ENCODE measurements at regions not wholly inside any gene's neighbourhood (a gene's known extent, or its start where the extent isn't known, plus 50 kb on each side); places are given as distances from the start of the nearest gene placed in this dataset.

DNA sequence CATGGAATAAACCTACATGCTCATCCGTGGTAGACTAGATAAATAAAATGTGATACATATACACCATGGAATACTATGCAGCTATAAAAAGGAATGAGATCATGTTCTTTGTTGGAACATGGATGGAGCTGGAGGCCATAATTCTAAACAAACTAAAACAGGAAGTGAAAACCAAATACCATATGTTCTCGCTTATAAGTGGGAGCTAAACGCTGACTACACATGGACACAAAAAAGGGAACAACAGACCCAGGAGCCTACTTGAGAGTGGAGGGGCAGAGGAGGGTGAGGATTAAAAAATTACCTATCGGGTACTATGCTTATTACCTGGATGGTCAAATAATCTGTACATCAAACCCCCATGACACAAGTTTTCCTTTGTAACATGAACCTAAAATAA, 68.7 kb upstream of the SEC61G start:
- H3K9me3 ChIP-seq: no peaks in the 10 kb centered on the region
- ATAC-seq (no peak), DNase-seq (no peak)
- no peaks in the 10 kb centered on the region for H3K36me3 ChIP-seq
- no peak overlapping the region for H3K4me3 ChIP-seq
- in situ Hi-C loops (cut with MboI; ENCODE audit: low sequenced_read_pairs in 4 of 4) (no loop called here), intact Hi-C loops (cut with DNase I; ENCODE audit: low total_unique reads) (no loop called here)
- no peaks in the 10 kb centered on the region for H3K4me1 ChIP-seq
- TF ChIP-seq POLR2A (IDR thresholded peaks at IDR 0.05) (no peak), CTCF (IDR thresholded peaks at IDR 0.05 in 4 of 5, conservative IDR thresholded peaks at IDR 0.05 in 1 of 5) (no peak)
- no peak overlapping the region for H3K27ac ChIP-seq
- H3K27me3 ChIP-seq: no peaks in the 10 kb centered on the region

GRCh38 chr7:54831046-54831643, 72.1 kb upstream of the SEC61G start:
- Histone ChIP-seq H3K27me3 (no peaks in the 10 kb centered on the region), H3K4me1 (no peaks in the 10 kb centered on the region), H3K36me3 (no peaks in the 10 kb centered on the region), H3K9me3 (no peaks in the 10 kb centered on the region), H3K4me3 (no peak overlapping the region), H3K27ac (no peak overlapping the region)
- ATAC-seq (no peak), DNase-seq (no peak)
- TF ChIP-seq POLR2A (IDR thresholded peaks at IDR 0.05) (no peak), CTCF (IDR thresholded peaks at IDR 0.05 in 4 of 5, conservative IDR thresholded peaks at IDR 0.05 in 1 of 5) (no peak)
- intact Hi-C loops (cut with DNase I; ENCODE audit: low total_unique reads): no loop called here
- in situ Hi-C loops (cut with MboI; ENCODE audit: low sequenced_read_pairs in 4 of 4): no loop called here

GRCh38 chr7:54831644-54832095, 72.7 kb upstream of the SEC61G start:
- H3K27me3 ChIP-seq: no peaks in the 10 kb centered on the region
- no peak overlapping the region for H3K4me3 ChIP-seq
- in situ Hi-C loops (cut with MboI; ENCODE audit: low sequenced_read_pairs in 4 of 4): no loop called here
- DNase-seq (no peak), ATAC-seq (no peak)
- H3K4me1 ChIP-seq: peaks cover under 1 to 4% of the 10 kb centered on the region in 2 donors
- H3K27ac ChIP-seq: no peak overlapping the region
- no peaks in the 10 kb centered on the region for H3K9me3 ChIP-seq
- intact Hi-C loops (cut with DNase I; ENCODE audit: low total_unique reads): no loop called here
- no peak for TF ChIP-seq POLR2A (IDR thresholded peaks at IDR 0.05)
- no peak for TF ChIP-seq CTCF (IDR thresholded peaks at IDR 0.05 in 4 of 5, conservative IDR thresholded peaks at IDR 0.05 in 1 of 5)
- H3K36me3 ChIP-seq: no peaks in the 10 kb centered on the region

GRCh38 chr7:54833001-54833467, 74.0 kb upstream of the SEC61G start:
- Histone ChIP-seq H3K4me1 (peaks cover 5 to 12% of the 10 kb centered on the region in 2 donors), H3K4me3 (no peak overlapping the region), H3K9me3 (no peaks in the 10 kb centered on the region), H3K36me3 (no peaks in the 10 kb centered on the region), H3K27me3 (no peaks in the 10 kb centered on the region), H3K27ac (no peak overlapping the region)
- intact Hi-C loops (cut with DNase I; ENCODE audit: low total_unique reads): no loop called here
- no peak for DNase-seq
- in situ Hi-C loops (cut with MboI; ENCODE audit: low sequenced_read_pairs in 4 of 4): no loop called here
- ATAC-seq: no peak
- no peak for TF ChIP-seq CTCF (IDR thresholded peaks at IDR 0.05 in 4 of 5, conservative IDR thresholded peaks at IDR 0.05 in 1 of 5)
- TF ChIP-seq POLR2A (IDR thresholded peaks at IDR 0.05): no peak

GRCh38 chr7:54837168-54837567, 78.2 kb upstream of the SEC61G start:
- no peaks in the 10 kb centered on the region for H3K27me3 ChIP-seq
- no peaks in the 10 kb centered on the region for H3K36me3 ChIP-seq
- ATAC-seq (peak; percentile 72 to 80), DNase-seq (peak in 1 of 2 donors; percentile 26)
- TF ChIP-seq POLR2A (IDR thresholded peaks at IDR 0.05): no peak
- TF ChIP-seq CTCF (IDR thresholded peaks at IDR 0.05 in 4 of 5, conservative IDR thresholded peaks at IDR 0.05 in 1 of 5): no peak
- peak overlapping the region; percentile 54 to 72 (median 60) for H3K27ac ChIP-seq
- intact Hi-C loops (cut with DNase I; ENCODE audit: low total_unique reads): no loop called here
- no peak overlapping the region for H3K4me3 ChIP-seq
- H3K9me3 ChIP-seq: no peaks in the 10 kb centered on the region
- in situ Hi-C loops (cut with MboI; ENCODE audit: low sequenced_read_pairs in 4 of 4): no loop called here
- peaks cover 12% of the 10 kb centered on the region in 2 donors for H3K4me1 ChIP-seq

Data from gastrocnemius medialis (tissue), 4 donors.